GM12878 (cell line): ENCODE measurements at regions not wholly inside any gene's neighbourhood (a gene's known extent, or its start where the extent isn't known, plus 50 kb on each side); places are given as distances from the start of the nearest gene placed in this dataset.

Experiments used
- ATAC-seq: fragments of 200-7000 bp; cut with Tn5 transposase; 3 replicates; pipeline ENCODE4 v1.9.1; 2020; ENCODE audit warnings: mild to moderate bottlenecking, moderate library complexity
- BruUV-seq: library from RNA; stranded (reverse); fragments of 400-500 nt; replicated peaks from 2 replicates; lab custom pipeline; 2021; lab: Mats Ljungman, UMichigan
- CTCF ChIA-PET: fragments of 300-600 bp; sonication (Branson Sonifier 250); formaldehyde crosslinking; extraction: SDS; loops from one replicate; lab custom pipeline; 2021; ENCODE audit warnings: inconsistent platforms; lab: Yijun Ruan, JAX
- POLR2A ChIA-PET: fragments of 350-600 bp; formaldehyde crosslinking; extraction: SDS; loops from one replicate; lab custom pipeline; 2021; ENCODE audit warnings: inconsistent platforms; lab: Charles Lee
- RAD21 ChIA-PET: fragments of 300-600 bp; sonication (Branson Sonifier 250); formaldehyde crosslinking; loops from one replicate; lab custom pipeline; 2023; ENCODE audit warnings: antibody characterized with exemption; ENCODE audit not compliant: unreplicated experiment; lab: Charles Lee
- SMC1A ChIA-PET: fragments of 300-600 bp; sonication (Branson Sonifier 250); formaldehyde crosslinking; loops from one replicate; lab custom pipeline; 2023; ENCODE audit not compliant: unreplicated experiment, uncharacterized antibody; lab: Charles Lee
- DNase-seq: peaks from one replicate; pipeline ENCODE4 v3.0.0-alpha.2; 2011; ENCODE audit warnings: low read depth, low spot score
- FAIRE-seq: peaks from 3 replicates; lab custom pipeline; 2011; peaks lifted over from hg19 to GRCh38; lab: Jason Lieb, UNC
- H2AFZ ChIP-seq: 2 replicates; pipeline ENCODE4 v1.6.0; 2011; ENCODE audit warnings: low read depth, low read length, control low read depth; ENCODE audit not compliant: control insufficient read depth
- H3K27ac ChIP-seq: 2 replicates; pipeline ENCODE4 v1.5.1; 2011; ENCODE audit warnings: control low read depth; ENCODE audit not compliant: control insufficient read depth, insufficient read depth
- H3K27me3 ChIP-seq, 2 experiments: replicated peaks in 1 of 2; 2 replicates each; pipeline versions ENCODE4 v1.6.0 to v1.6.1; 2011; ENCODE audit warnings: low read length in 1 of 2; ENCODE audit not compliant: control insufficient read depth in 2 of 2, insufficient read depth in 2 of 2
- H3K36me3 ChIP-seq, 2 experiments: 2 replicates each; pipeline ENCODE4 v1.5.1; 2011; ENCODE audit warnings: low read length in 1 of 2; ENCODE audit not compliant: control insufficient read depth in 2 of 2, insufficient read depth in 2 of 2
- H3K4me1 ChIP-seq: 2 replicates; pipeline ENCODE4 v1.6.1; 2011; ENCODE audit warnings: mild to moderate bottlenecking, low read length, moderate library complexity, mixed read lengths; ENCODE audit not compliant: control insufficient read depth, insufficient read depth
- H3K4me2 ChIP-seq: 2 replicates; pipeline ENCODE4 v1.6.0; 2011; ENCODE audit warnings: control low read depth; ENCODE audit not compliant: control insufficient read depth, insufficient read depth
- H3K4me3 ChIP-seq: fragments of 200-600 bp; sonication (generic); 2 replicates; pipeline ENCODE4 v1.5.1; 2016
- H3K79me2 ChIP-seq: 2 replicates; pipeline ENCODE4 v1.6.0; 2011; ENCODE audit warnings: low read length; ENCODE audit not compliant: control insufficient read depth, insufficient read depth
- H3K9ac ChIP-seq: 2 replicates; pipeline ENCODE4 v1.8.0; 2011; ENCODE audit warnings: low read length, control low read depth, mixed read lengths; ENCODE audit not compliant: control insufficient read depth, insufficient read depth
- H3K9me3 ChIP-seq: replicated peaks from 3 replicates; pipeline ENCODE4 v1.5.1; 2011; ENCODE audit warnings: mild to moderate bottlenecking, low read length; ENCODE audit not compliant: control insufficient read depth, insufficient read depth
- H4K20me1 ChIP-seq: 2 replicates; pipeline ENCODE4 v1.6.0; 2011; ENCODE audit not compliant: control insufficient read depth, insufficient read depth
- CREB1 ChIP-seq: IDR thresholded peaks from 2 replicates; pipeline ENCODE4 v1.6.1; 2012; ENCODE audit warnings: low read depth, mild to moderate bottlenecking, inconsistent platforms
- CUX1 ChIP-seq: IDR thresholded peaks from 2 replicates; pipeline ENCODE4 v1.6.1; 2012; ENCODE audit warnings: improper control_type of control experiment, low read depth, low read length; ENCODE audit not compliant: insufficient replicate concordance
- ELK1 ChIP-seq: IDR thresholded peaks from 2 replicates; pipeline ENCODE4 v1.6.1; 2012; ENCODE audit warnings: low read depth, low read length, improper control_type of control experiment
- KLF5 ChIP-seq: fragments of 450-650 bp; IDR thresholded peaks from 2 replicates; pipeline ENCODE4 v1.6.1; 2014; ENCODE audit warnings: mild to moderate bottlenecking; ENCODE audit not compliant: partially characterized antibody
- NFXL1 ChIP-seq: fragments of 450-650 bp; IDR thresholded peaks from 2 replicates; pipeline ENCODE4 v1.6.1; 2017; ENCODE audit warnings: antibody characterized with exemption, mild to moderate bottlenecking, borderline replicate concordance
- SMC3 ChIP-seq: IDR thresholded peaks from 2 replicates; pipeline ENCODE4 v1.6.1; 2011; ENCODE audit warnings: low read length, improper control_type of control experiment, borderline replicate concordance
- ZBTB4 ChIP-seq: fragments of 450-650 bp; formaldehyde crosslinking; IDR thresholded peaks from 2 replicates; pipeline ENCODE4 v1.4.0; 2022; ENCODE audit warnings: mild to moderate bottlenecking, moderate library complexity
- ZNF687 ChIP-seq: fragments of 450-650 bp; IDR thresholded peaks from 2 replicates; pipeline ENCODE4 v1.6.1; 2017; ENCODE audit warnings: mild to moderate bottlenecking, moderate library complexity
- WGBS: methylation state at CpG from one replicate; pipeline ENCODE4 v1.1.6; 2016; ENCODE audit warnings: low lambda C conversion rate; ENCODE audit not compliant: insufficient replicate concordance, insufficient coverage; ENCODE audit errors: missing lambda C conversion rate; 5-methylcytosine and 5-hydroxymethylcytosine counted together
- in situ Hi-C: fragments of 300-500 bp; cut with MboI; formaldehyde crosslinking; loops from 9 replicates; pipeline ENCODE4 v1.14.3; 2018; ENCODE audit warnings: mixed read lengths
- intact Hi-C: fragments of 100-400 bp; cut with micrococcal nuclease; formaldehyde crosslinking; loops from one replicate; pipeline ENCODE4 v1.14.2; 2022; ENCODE audit not compliant: unreplicated experiment

GRCh38 chr2:237258116-237258515 is 155.8 kb downstream of the COL6A3 start:
- no peak overlapping the region for H3K4me3 ChIP-seq
- no peak overlapping the region for H3K27ac ChIP-seq
- no peak overlapping the region for H2AFZ ChIP-seq
- WGBS: 10% methylated on average over 7 of the region's 7 CpGs
- TF ChIP-seq ELK1 (no peak), SMC3 (no peak), KLF5 (no peak), ZNF687 (no peak), CUX1 (no peak), ZBTB4 (no peak), CREB1 (no peak), NFXL1 (no peak)
- TF ChIP-seq, all 136 proteins: peak for 0
- Histone ChIP-seq H3K9ac (no peak overlapping the region), H3K36me3 (no peaks in the 10 kb centered on the region), H3K4me2 (no peak overlapping the region), H3K9me3 (no peaks in the 10 kb centered on the region), H4K20me1 (no peaks in the 10 kb centered on the region), H3K4me1 (no peaks in the 10 kb centered on the region), H3K27me3 (peaks cover 0 to 2% of the 10 kb centered on the region in 2 experiments; a peak in 2 of 4 replicates), H3K79me2 (no peaks in the 10 kb centered on the region)
- ChIA-PET CTCF (no interaction called here), SMC1A (interaction anchor here (1.1 kb wide), 1 partner anchor 76 kb away, joined by 3 read pairs; no protein-coding TSS in a partner anchor), POLR2A (interaction anchor here (1.0 kb wide), 1 partner anchor 11 kb away, joined by 3 read pairs; no protein-coding TSS in a partner anchor), RAD21 (no interaction called here)
- no peak for FAIRE-seq
- BruUV-seq: no TSS peak
- in situ Hi-C loops (no loop called here), intact Hi-C loops (no loop called here)
- ATAC-seq: no peak
- no peak for DNase-seq
